ENCODE measurements at regions not wholly inside any gene's neighbourhood (a gene's known extent, or its start where the extent isn't known, plus 50 kb on each side); places are given as distances from the start of the nearest gene placed in this dataset.

DNA sequence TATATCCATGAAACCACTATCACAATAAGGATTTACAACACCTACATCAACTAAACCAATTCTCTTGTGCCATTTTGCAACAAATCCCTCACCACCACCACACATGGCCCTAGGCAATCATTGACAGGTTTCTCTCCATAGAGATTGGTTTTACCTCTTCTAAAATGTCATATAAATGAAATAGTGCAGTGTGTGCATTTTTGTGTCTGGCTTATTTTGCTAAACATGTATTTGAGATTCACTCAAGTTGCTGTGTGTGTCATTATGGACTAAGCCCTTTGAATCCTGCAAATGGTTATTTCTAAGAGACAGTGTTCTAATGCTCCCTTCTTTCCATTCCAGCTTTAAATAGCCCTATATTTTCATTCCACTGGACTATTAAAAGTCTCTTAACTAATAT is 179.7 kb upstream of the LRRC7 start:
- Histone ChIP-seq H3K4me1 (no peaks in the 10 kb centered on the region), H3K27ac (no peak overlapping the region), H3K27me3 (no peaks in the 10 kb centered on the region), H3K9me3 (no peaks in the 10 kb centered on the region), H3K4me3 (no peak overlapping the region), H3K36me3 (no peaks in the 10 kb centered on the region)
- DNase-seq (no peak), ATAC-seq (ENCODE audit: low FRiP score in 2 of 2) (no peak)
- TF ChIP-seq, protein P1, sequence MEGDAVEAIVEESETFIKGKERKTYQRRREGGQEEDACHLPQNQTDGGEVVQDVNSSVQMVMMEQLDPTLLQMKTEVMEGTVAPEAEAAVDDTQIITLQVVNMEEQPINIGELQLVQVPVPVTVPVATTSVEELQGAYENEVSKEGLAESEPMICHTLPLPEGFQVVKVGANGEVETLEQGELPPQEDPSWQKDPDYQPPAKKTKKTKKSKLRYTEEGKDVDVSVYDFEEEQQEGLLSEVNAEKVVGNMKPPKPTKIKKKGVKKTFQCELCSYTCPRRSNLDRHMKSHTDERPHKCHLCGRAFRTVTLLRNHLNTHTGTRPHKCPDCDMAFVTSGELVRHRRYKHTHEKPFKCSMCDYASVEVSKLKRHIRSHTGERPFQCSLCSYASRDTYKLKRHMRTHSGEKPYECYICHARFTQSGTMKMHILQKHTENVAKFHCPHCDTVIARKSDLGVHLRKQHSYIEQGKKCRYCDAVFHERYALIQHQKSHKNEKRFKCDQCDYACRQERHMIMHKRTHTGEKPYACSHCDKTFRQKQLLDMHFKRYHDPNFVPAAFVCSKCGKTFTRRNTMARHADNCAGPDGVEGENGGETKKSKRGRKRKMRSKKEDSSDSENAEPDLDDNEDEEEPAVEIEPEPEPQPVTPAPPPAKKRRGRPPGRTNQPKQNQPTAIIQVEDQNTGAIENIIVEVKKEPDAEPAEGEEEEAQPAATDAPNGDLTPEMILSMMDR (IDR thresholded peaks at IDR 0.05) = no peak
- TF ChIP-seq POLR2AphosphoS5 (IDR thresholded peaks at IDR 0.05) (no peak), EP300 (IDR thresholded peaks at IDR 0.05) (no peak), POLR2A (IDR thresholded peaks at IDR 0.05) (no peak)

DNA sequence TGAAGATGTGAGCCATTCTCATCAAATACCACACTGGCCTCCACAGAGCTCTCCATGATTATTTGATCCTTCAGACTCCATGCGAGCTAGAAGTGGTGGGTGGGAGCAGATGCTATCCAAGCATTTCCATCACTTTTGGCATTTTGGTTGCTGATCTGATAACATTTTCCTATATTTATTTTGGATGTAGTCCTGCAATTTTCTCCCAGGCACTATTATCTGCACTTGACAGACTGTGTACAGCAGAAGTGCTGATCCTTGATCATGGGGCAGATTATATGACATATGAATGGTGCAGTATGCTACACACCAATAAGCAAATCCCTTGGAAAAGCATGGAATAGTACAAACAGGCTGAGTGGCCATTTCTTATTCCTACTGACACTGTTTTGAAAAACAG is 167.6 kb upstream of the LRRC7 start:
- Histone ChIP-seq H3K27ac (no peak overlapping the region), H3K4me1 (no peaks in the 10 kb centered on the region), H3K9me3 (no peaks in the 10 kb centered on the region), H3K36me3 (no peaks in the 10 kb centered on the region), H3K27me3 (no peaks in the 10 kb centered on the region), H3K4me3 (no peak overlapping the region)
- ATAC-seq (ENCODE audit: low FRiP score in 2 of 2) = no peak
- no peak for DNase-seq
- 64 to 80% methylated on average over 1 of the region's 1 CpG for WGBS, 2 donors
- TF ChIP-seq POLR2A (IDR thresholded peaks at IDR 0.05) (no peak), EP300 (IDR thresholded peaks at IDR 0.05) (no peak), POLR2AphosphoS5 (IDR thresholded peaks at IDR 0.05) (no peak)
- TF ChIP-seq, protein P1 (IDR thresholded peaks at IDR 0.05) = no peak

DNA sequence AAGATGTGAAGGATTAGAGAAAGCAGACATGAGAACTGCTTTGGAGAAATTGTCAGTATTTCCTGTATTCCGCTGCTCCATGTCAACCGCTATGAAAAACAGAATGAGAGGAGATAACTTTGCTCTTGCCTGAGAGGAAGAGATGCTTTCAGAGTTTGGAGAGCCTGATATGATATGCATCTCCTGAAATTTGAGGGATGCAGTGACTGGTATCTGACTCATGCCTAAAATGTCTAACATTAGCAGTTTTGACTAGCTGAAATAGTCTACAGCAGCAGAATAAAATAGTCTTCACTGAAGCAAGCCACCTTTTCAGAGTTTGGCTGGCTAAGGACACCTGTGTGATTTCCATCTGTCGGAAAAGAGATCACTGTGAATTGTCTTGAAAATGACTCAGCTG is 165.8 kb upstream of the LRRC7 start:
- no peak overlapping the region for H3K4me3 ChIP-seq
- H3K9me3 ChIP-seq = no peaks in the 10 kb centered on the region
- no peak for ATAC-seq (ENCODE audit: low FRiP score in 2 of 2)
- no peaks in the 10 kb centered on the region for H3K27me3 ChIP-seq
- H3K36me3 ChIP-seq = no peaks in the 10 kb centered on the region
- 93 to 95% methylated on average over 3 of the region's 3 CpGs for WGBS, 2 donors
- H3K4me1 ChIP-seq = no peaks in the 10 kb centered on the region
- H3K27ac ChIP-seq = no peak overlapping the region
- no peak for TF ChIP-seq EP300 (IDR thresholded peaks at IDR 0.05)
- no peak for TF ChIP-seq POLR2AphosphoS5 (IDR thresholded peaks at IDR 0.05)
- no peak for TF ChIP-seq POLR2A (IDR thresholded peaks at IDR 0.05)
- TF ChIP-seq, protein P1 (IDR thresholded peaks at IDR 0.05) = no peak
- no peak for DNase-seq

DNA sequence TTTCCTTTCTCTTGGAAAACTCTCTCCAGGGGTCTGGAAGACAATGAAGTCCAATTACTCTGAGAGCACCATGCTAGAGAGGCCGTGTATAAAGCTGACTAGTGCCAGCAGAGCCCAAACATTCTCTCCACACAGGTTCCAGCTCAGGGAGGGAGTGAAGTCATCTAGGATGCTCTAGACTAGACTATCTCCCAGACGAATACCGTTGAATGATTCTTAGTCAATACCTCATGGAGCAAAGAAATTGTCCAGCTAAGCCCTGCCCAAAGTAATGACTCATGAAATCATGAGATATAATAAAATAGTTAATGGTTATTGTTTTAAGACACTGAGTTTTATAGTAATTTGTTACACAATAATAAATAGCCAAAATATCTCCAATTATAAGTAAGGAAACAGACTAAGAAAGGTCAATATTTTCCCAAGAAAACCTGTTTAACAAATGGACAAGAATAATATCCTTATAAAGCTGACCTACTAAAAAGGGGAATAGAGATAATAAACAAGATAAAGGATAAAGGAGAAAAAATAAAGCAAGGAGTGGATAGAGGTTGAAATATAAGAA is 163.9 kb upstream of the LRRC7 start:
- no peak for ATAC-seq (ENCODE audit: low FRiP score in 2 of 2)
- no peaks in the 10 kb centered on the region for H3K36me3 ChIP-seq
- no peak overlapping the region for H3K4me3 ChIP-seq
- no peak for DNase-seq
- no peaks in the 10 kb centered on the region for H3K4me1 ChIP-seq
- H3K27me3 ChIP-seq = no peaks in the 10 kb centered on the region
- H3K27ac ChIP-seq = no peak overlapping the region
- WGBS, 2 donors = 78 to 87% methylated on average over 3 of the region's 3 CpGs
- no peaks in the 10 kb centered on the region for H3K9me3 ChIP-seq
- no peak for TF ChIP-seq POLR2A (IDR thresholded peaks at IDR 0.05)
- no peak for TF ChIP-seq POLR2AphosphoS5 (IDR thresholded peaks at IDR 0.05)
- TF ChIP-seq, protein P1 (IDR thresholded peaks at IDR 0.05) = no peak

DNA sequence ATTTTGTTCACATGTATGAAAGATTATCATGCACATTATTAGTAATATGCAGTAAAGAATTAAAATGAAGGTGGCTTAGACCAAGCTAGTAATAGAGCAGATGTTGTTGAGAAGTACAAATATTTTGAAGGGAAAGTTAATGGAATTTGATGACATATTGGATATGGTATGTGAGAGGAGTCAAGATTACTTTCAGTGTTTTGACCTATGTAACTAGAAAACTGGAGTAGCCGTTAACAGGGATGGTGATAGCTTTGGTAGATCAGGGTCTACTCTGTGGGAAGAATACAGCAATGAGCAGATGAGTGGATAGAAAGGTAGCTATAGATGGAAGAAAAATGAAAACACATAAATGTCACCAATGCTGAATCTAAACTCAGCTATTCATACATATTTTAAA is 163.2 kb upstream of the LRRC7 start:
- no peak for ATAC-seq (ENCODE audit: low FRiP score in 2 of 2)
- Histone ChIP-seq H3K9me3 (no peaks in the 10 kb centered on the region), H3K4me3 (no peak overlapping the region), H3K27me3 (no peaks in the 10 kb centered on the region), H3K36me3 (no peaks in the 10 kb centered on the region), H3K4me1 (no peaks in the 10 kb centered on the region), H3K27ac (no peak overlapping the region)
- WGBS, 2 donors = 69 to 78% methylated on average over 1 of the region's 1 CpG
- DNase-seq = no peak
- TF ChIP-seq, protein P1 (IDR thresholded peaks at IDR 0.05) = no peak
- TF ChIP-seq POLR2A (IDR thresholded peaks at IDR 0.05) = no peak
- no peak for TF ChIP-seq POLR2AphosphoS5 (IDR thresholded peaks at IDR 0.05)
- TF ChIP-seq EP300 (IDR thresholded peaks at IDR 0.05) = no peak
